ENCODE measurements at regions not wholly inside any gene's neighbourhood (a gene's known extent, or its start where the extent isn't known, plus 50 kb on each side); places are given as distances from the start of the nearest gene placed in this dataset.

DNA sequence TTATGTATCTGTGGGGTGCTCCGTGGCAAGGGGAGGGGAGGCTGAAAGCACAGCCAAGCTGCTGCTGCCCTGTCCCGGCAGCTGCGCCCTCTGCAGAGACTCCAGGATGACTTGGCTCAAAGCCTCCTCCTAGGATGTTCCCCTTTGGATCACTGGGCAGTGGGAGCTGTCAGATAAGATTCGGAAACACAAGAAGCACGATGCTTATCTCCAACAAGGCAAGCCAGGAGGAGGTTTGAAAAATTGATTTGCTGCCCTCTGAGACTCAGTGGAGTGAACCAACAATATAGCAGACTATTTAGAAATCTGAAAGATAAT lies 776.4 kb downstream of the C6orf118 start:
- intact Hi-C loops (cut with micrococcal nuclease): no loop called here
- no peak overlapping the region for H3K27ac ChIP-seq (ENCODE audit: extremely low read depth, low read depth, low read length)
- H4K20me1 ChIP-seq (replicated peaks; ENCODE audit: control insufficient read depth, insufficient read depth, low read length): no peaks in the 10 kb centered on the region
- CTCF ChIA-PET (ENCODE audit: low intra/inter-chr PET ratio): no interaction called here
- DNase-seq (ENCODE audit: extremely low read depth in 1 of 4, low spot score in 3 of 4) (no peak), ATAC-seq (no peak), FAIRE-seq (no peak)
- POLR2A ChIA-PET: interaction anchor here (0.6 kb wide), 1 partner anchor 656 kb away, joined by 3 read pairs; no protein-coding TSS in a partner anchor
- WGBS (ENCODE audit: insufficient coverage, low coverage, missing lambda C conversion rate): 0% methylated on average over 5 of the region's 5 CpGs
- H2AFZ ChIP-seq (ENCODE audit: low read depth, low read length): no peak overlapping the region
- no peak for TF ChIP-seq SETDB1 (IDR thresholded peaks at IDR 0.05; ENCODE audit: low read length)
- TF ChIP-seq SP1 (CRISPR knock-in tag; IDR thresholded peaks at IDR 0.05): no peak
- TF ChIP-seq, protein P1, sequence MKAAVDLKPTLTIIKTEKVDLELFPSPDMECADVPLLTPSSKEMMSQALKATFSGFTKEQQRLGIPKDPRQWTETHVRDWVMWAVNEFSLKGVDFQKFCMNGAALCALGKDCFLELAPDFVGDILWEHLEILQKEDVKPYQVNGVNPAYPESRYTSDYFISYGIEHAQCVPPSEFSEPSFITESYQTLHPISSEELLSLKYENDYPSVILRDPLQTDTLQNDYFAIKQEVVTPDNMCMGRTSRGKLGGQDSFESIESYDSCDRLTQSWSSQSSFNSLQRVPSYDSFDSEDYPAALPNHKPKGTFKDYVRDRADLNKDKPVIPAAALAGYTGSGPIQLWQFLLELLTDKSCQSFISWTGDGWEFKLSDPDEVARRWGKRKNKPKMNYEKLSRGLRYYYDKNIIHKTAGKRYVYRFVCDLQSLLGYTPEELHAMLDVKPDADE (conservative IDR thresholded peaks at IDR 0.05; ENCODE audit: control insufficient read depth, low read depth, low read length): no peak
- no peak for TF ChIP-seq LARP7 (IDR thresholded peaks at IDR 0.05)
- no peak for TF ChIP-seq SLC30A9 (CRISPR knock-in tag; IDR thresholded peaks at IDR 0.05)
- TF ChIP-seq HNRNPL (IDR thresholded peaks at IDR 0.05; ENCODE audit: low read depth, low read length): no peak
- H3K9ac ChIP-seq (ENCODE audit: insufficient read depth in 1 of 2, low read depth in 2 of 2, low read length in 2 of 2): no peak overlapping the region
- BruUV-seq (replicated peaks): no TSS peak
- no peak overlapping the region for H3K4me2 ChIP-seq (ENCODE audit: insufficient read depth, low read length)
- in situ Hi-C loops (cut with MboI): no loop called here
- no peaks in the 10 kb centered on the region for H3K4me1 ChIP-seq (replicated peaks in 1 of 2; ENCODE audit: control insufficient read depth in 2 of 2, insufficient read depth in 2 of 2, low read length in 2 of 2)
- no peaks in the 10 kb centered on the region for H3K27me3 ChIP-seq (ENCODE audit: control insufficient read depth in 2 of 2, insufficient read depth in 2 of 2, low read length in 2 of 2)
- no peaks in the 10 kb centered on the region for H3K9me3 ChIP-seq (replicated peaks; ENCODE audit: control insufficient read depth, insufficient read depth, low read depth, low read length)
- H3K4me3 ChIP-seq: no peak overlapping the region
- H3K9me1 ChIP-seq (ENCODE audit: control insufficient read depth, insufficient read depth, low read length): no peaks in the 10 kb centered on the region
- no peaks in the 10 kb centered on the region for H3K36me3 ChIP-seq (ENCODE audit: control insufficient read depth, insufficient read depth, low read length)
- no peaks in the 10 kb centered on the region for H3K79me2 ChIP-seq (ENCODE audit: control insufficient read depth, insufficient read depth, low read length)

All from K562 (cell line).